ENCODE measurements at regions not wholly inside any gene's neighbourhood (a gene's known extent, or its start where the extent isn't known, plus 50 kb on each side); places are given as distances from the start of the nearest gene placed in this dataset.
"Not testable (repeated sequence)": the region's sequence is repeated elsewhere in the genome, so short reads cannot be mapped to it uniquely, and the experiment has no call there.

GRCh38 chr10:8810677-8811076, 756.2 kb downstream of the GATA3 start:
- Mint-ChIP-seq H3K4me1 (no peaks in the 10 kb centered on the region), H3K9me3 (peaks cover 13% of the 10 kb centered on the region), H3K4me3 (no peak overlapping the region), H3K27ac (no peak overlapping the region), H3K36me3 (peaks cover 1% of the 10 kb centered on the region), H3K27me3 (no peaks in the 10 kb centered on the region)
- no peak for DNase-seq
- POLR2A ChIA-PET, result no interaction called here
- ATAC-seq (ENCODE audit: low read depth), result no peak

GRCh38 chr10:8811201-8811600, 756.7 kb downstream of the GATA3 start:
- Mint-ChIP-seq H3K27me3 (no peaks in the 10 kb centered on the region), H3K9me3 (peaks cover 12% of the 10 kb centered on the region), H3K4me1 (no peaks in the 10 kb centered on the region), H3K36me3 (peaks cover 1% of the 10 kb centered on the region), H3K27ac (no peak overlapping the region), H3K4me3 (no peak overlapping the region)
- no peak for ATAC-seq (ENCODE audit: low read depth)
- POLR2A ChIA-PET, result no interaction called here
- DNase-seq, result no peak

GRCh38 chr10:8815969-8816368, 761.5 kb downstream of the GATA3 start:
- POLR2A ChIA-PET, result no interaction called here
- no peak for DNase-seq
- Mint-ChIP-seq H3K36me3 (no peaks in the 10 kb centered on the region), H3K4me3 (no peak overlapping the region), H3K9me3 (peaks cover 2% of the 10 kb centered on the region), H3K4me1 (no peaks in the 10 kb centered on the region), H3K27ac (no peak overlapping the region), H3K27me3 (no peaks in the 10 kb centered on the region)
- ATAC-seq (ENCODE audit: low read depth), result no peak

GRCh38 chr10:8817299-8817698, 762.8 kb downstream of the GATA3 start:
- no peak overlapping the region for H3K4me3 Mint-ChIP-seq
- ATAC-seq (ENCODE audit: low read depth), result no peak
- POLR2A ChIA-PET, result no interaction called here

GRCh38 chr10:8825611-8826010, 771.1 kb downstream of the GATA3 start:
- POLR2A ChIA-PET, result no interaction called here
- no peak overlapping the region for H3K4me3 Mint-ChIP-seq
- no peaks in the 10 kb centered on the region for H3K9me3 Mint-ChIP-seq
- H3K27me3 Mint-ChIP-seq, result peaks cover 2% of the 10 kb centered on the region
- H3K36me3 Mint-ChIP-seq, result no peaks in the 10 kb centered on the region
- no peaks in the 10 kb centered on the region for H3K4me1 Mint-ChIP-seq
- H3K27ac Mint-ChIP-seq, result no peak overlapping the region
- no peak for ATAC-seq (ENCODE audit: low read depth)
- no peak for DNase-seq

More at GRCh38 chr10:8817299-8817698, 762.8 kb downstream of the GATA3 start:
- DNase-seq, result no peak
- Mint-ChIP-seq H3K9me3 (no peaks in the 10 kb centered on the region), H3K27ac (no peak overlapping the region), H3K36me3 (no peaks in the 10 kb centered on the region), H3K4me1 (no peaks in the 10 kb centered on the region), H3K27me3 (no peaks in the 10 kb centered on the region)

- Mint-ChIP-seq H3K27ac (no peak overlapping the region), H3K36me3 (no peaks in the 10 kb centered on the region), H3K4me1 (no peaks in the 10 kb centered on the region), H3K9me3 (no peaks in the 10 kb centered on the region), H3K4me3 (no peak overlapping the region), H3K27me3 (peaks cover 2% of the 10 kb centered on the region)
- POLR2A ChIA-PET, result no interaction called here
- ATAC-seq (ENCODE audit: low read depth), result no peak
- DNase-seq, result no peak
Observed at GRCh38 chr10:8829592-8829991, 775.1 kb downstream of the GATA3 start.

- Mint-ChIP-seq H3K4me1 (no peaks in the 10 kb centered on the region), H3K27ac (no peak overlapping the region), H3K36me3 (no peaks in the 10 kb centered on the region), H3K27me3 (peaks cover 2% of the 10 kb centered on the region), H3K9me3 (no peaks in the 10 kb centered on the region), H3K4me3 (no peak overlapping the region)
- DNase-seq (no peak), ATAC-seq (ENCODE audit: low read depth) (no peak)
- POLR2A ChIA-PET, result no interaction called here
Observed at GRCh38 chr10:8830048-8830447, 775.6 kb downstream of the GATA3 start.

GRCh38 chr10:8830876-8831275, 776.4 kb downstream of the GATA3 start:
- DNase-seq (no peak), ATAC-seq (ENCODE audit: low read depth) (no peak)
- Mint-ChIP-seq H3K4me3 (no peak overlapping the region), H3K9me3 (no peaks in the 10 kb centered on the region), H3K36me3 (no peaks in the 10 kb centered on the region), H3K27ac (no peak overlapping the region), H3K27me3 (no peaks in the 10 kb centered on the region), H3K4me1 (no peaks in the 10 kb centered on the region)
- POLR2A ChIA-PET, result no interaction called here

- no peaks in the 10 kb centered on the region for H3K36me3 Mint-ChIP-seq
- H3K9me3 Mint-ChIP-seq, result peaks cover 5% of the 10 kb centered on the region
- no peak overlapping the region for H3K4me3 Mint-ChIP-seq
- POLR2A ChIA-PET, result no interaction called here
- DNase-seq (no peak), ATAC-seq (ENCODE audit: low read depth) (no peak)
- no peaks in the 10 kb centered on the region for H3K4me1 Mint-ChIP-seq
- no peak overlapping the region for H3K27ac Mint-ChIP-seq
- H3K27me3 Mint-ChIP-seq, result no peaks in the 10 kb centered on the region
Observed at GRCh38 chr10:8835453-8836167, 781.1 kb downstream of the GATA3 start.

- ATAC-seq (ENCODE audit: low read depth) (no peak), DNase-seq (no peak)
- Mint-ChIP-seq H3K27me3 (peaks cover 2% of the 10 kb centered on the region), H3K4me1 (no peaks in the 10 kb centered on the region), H3K9me3 (peaks cover 5% of the 10 kb centered on the region), H3K27ac (no peak overlapping the region), H3K36me3 (no peaks in the 10 kb centered on the region), H3K4me3 (no peak overlapping the region)
- POLR2A ChIA-PET, result no interaction called here
Observed at GRCh38 chr10:8840356-8840755, 785.9 kb downstream of the GATA3 start.

- Mint-ChIP-seq H3K27ac (no peak overlapping the region), H3K4me3 (no peak overlapping the region), H3K9me3 (peaks cover under 1% of the 10 kb centered on the region), H3K27me3 (peaks cover 5% of the 10 kb centered on the region), H3K4me1 (no peaks in the 10 kb centered on the region), H3K36me3 (no peaks in the 10 kb centered on the region)
- ATAC-seq (ENCODE audit: low read depth) (no peak), DNase-seq (no peak)
- POLR2A ChIA-PET, result no interaction called here
Observed at GRCh38 chr10:8844141-8844540, 789.7 kb downstream of the GATA3 start.

- ATAC-seq (ENCODE audit: low read depth), result no peak
- Mint-ChIP-seq H3K36me3 (no peaks in the 10 kb centered on the region), H3K4me3 (no peak overlapping the region), H3K4me1 (no peaks in the 10 kb centered on the region), H3K9me3 (no peaks in the 10 kb centered on the region), H3K27ac (no peak overlapping the region), H3K27me3 (peaks cover 2% of the 10 kb centered on the region)
- POLR2A ChIA-PET, result no interaction called here
- no peak for DNase-seq
Observed at GRCh38 chr10:8852546-8852945, 798.1 kb downstream of the GATA3 start.

- ATAC-seq (ENCODE audit: low read depth) (no peak), DNase-seq (no peak)
- H3K4me1 Mint-ChIP-seq, result no peaks in the 10 kb centered on the region
- no peak overlapping the region for H3K27ac Mint-ChIP-seq
- H3K9me3 Mint-ChIP-seq, result no peaks in the 10 kb centered on the region
- POLR2A ChIA-PET, result no interaction called here
- H3K27me3 Mint-ChIP-seq, result peaks cover 2% of the 10 kb centered on the region
- H3K4me3 Mint-ChIP-seq, result no peak overlapping the region
- no peaks in the 10 kb centered on the region for H3K36me3 Mint-ChIP-seq
Observed at GRCh38 chr10:8853048-8853447, 798.6 kb downstream of the GATA3 start.

- H3K27me3 Mint-ChIP-seq; DNase-seq; H3K36me3 Mint-ChIP-seq; H3K4me1 Mint-ChIP-seq; ATAC-seq (ENCODE audit: low read depth); POLR2A ChIA-PET; H3K27ac Mint-ChIP-seq; H3K9me3 Mint-ChIP-seq; H3K4me3 Mint-ChIP-seq: not testable (repeated sequence)
Observed at GRCh38 chr10:8868924-8869323, 814.4 kb downstream of the GATA3 start.

- Mint-ChIP-seq H3K4me1 (no peaks in the 10 kb centered on the region), H3K4me3 (no peak overlapping the region), H3K27me3 (peaks cover 3% of the 10 kb centered on the region), H3K27ac (no peak overlapping the region), H3K36me3 (no peaks in the 10 kb centered on the region), H3K9me3 (no peaks in the 10 kb centered on the region)
- ATAC-seq (ENCODE audit: low read depth) (no peak), DNase-seq (no peak)
- POLR2A ChIA-PET, result no interaction called here
Observed at GRCh38 chr10:8873310-8873709, 818.8 kb downstream of the GATA3 start.

Measured in activated naive CD8-positive, alpha-beta T cell treated with anti-CD3 and anti-CD28 coated beads, Interleukin-2, amount 10 ng/mL, durations not matched to agents 7 days and 5 days (primary cell).